Osteocyte (in vitro differentiated cells): ENCODE measurements at regions not wholly inside any gene's neighbourhood (a gene's known extent, or its start where the extent isn't known, plus 50 kb on each side); places are given as distances from the start of the nearest gene placed in this dataset.

ENCODE experiments used
- DNase-seq: peaks from one replicate; pipeline ENCODE4 v3.0.0; 2021; ENCODE audit warnings: mixed read lengths; ENCODE audit not compliant: unreplicated experiment; ENCODE audit errors: extremely low spot score
- H3K27ac Mint-ChIP-seq: one replicate; pipeline ENCODE4 v1.8.0; 2021; ENCODE audit warnings: mild to moderate bottlenecking, mixed read lengths; ENCODE audit not compliant: unreplicated experiment
- H3K27me3 Mint-ChIP-seq: one replicate; pipeline ENCODE4 v1.8.0; 2021; ENCODE audit warnings: mixed read lengths; ENCODE audit not compliant: unreplicated experiment
- H3K36me3 Mint-ChIP-seq: one replicate; pipeline ENCODE4 v1.8.0; 2021; ENCODE audit warnings: mixed read lengths; ENCODE audit not compliant: unreplicated experiment
- H3K4me1 Mint-ChIP-seq: one replicate; pipeline ENCODE4 v1.8.0; 2021; ENCODE audit warnings: mixed read lengths; ENCODE audit not compliant: unreplicated experiment
- H3K4me3 Mint-ChIP-seq: one replicate; pipeline ENCODE4 v1.8.0; 2021; ENCODE audit warnings: mild to moderate bottlenecking, moderate library complexity, mixed read lengths; ENCODE audit not compliant: unreplicated experiment
- H3K9me3 Mint-ChIP-seq: one replicate; pipeline ENCODE4 v1.8.0; 2021; ENCODE audit warnings: mixed read lengths; ENCODE audit not compliant: unreplicated experiment
- CTCF ChIP-seq: fragments of 200-600 bp; sonication (generic); IDR thresholded peaks from 2 replicates; pipeline ENCODE4 v1.5.0; 2021; ENCODE audit warnings: antibody characterized with exemption, mild to moderate bottlenecking, moderate library complexity

DNA sequence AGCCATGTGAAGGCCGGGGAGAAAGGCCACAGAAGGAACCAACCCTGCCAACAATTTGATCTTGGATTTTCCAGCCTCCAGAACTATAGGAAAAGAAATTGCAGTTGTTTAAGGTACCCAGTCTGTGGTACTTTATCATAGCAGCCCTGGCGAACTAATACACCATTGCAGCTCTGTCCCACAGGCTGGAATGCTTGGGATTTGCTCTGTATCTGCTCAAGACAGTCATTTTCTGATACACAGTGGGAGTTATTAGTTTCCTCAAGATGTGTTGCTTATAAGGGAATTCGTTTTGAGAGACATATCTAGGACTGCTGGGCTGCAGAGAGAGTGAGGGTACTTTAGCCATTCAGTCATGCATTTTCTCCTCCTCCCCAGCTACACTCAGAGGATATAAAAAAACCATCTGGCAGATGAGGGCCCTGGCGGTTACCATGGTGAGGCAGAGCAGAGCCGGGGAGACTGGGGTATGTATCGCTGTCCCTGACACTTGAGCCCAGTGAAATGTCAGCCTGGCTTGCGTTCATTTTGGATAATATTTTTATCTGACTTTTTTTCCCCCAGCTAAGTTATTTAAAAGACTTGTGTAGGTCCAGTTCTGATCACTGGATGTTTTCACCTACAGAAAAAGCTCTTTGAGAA is 104.6 kb downstream of the DIRAS3 start:
- no peak for TF ChIP-seq CTCF
- Mint-ChIP-seq H3K4me1 (peaks cover 20% of the 10 kb centered on the region), H3K27ac (no peak overlapping the region), H3K4me3 (no peak overlapping the region), H3K36me3 (no peaks in the 10 kb centered on the region), H3K9me3 (no peaks in the 10 kb centered on the region), H3K27me3 (no peaks in the 10 kb centered on the region)
- no peak for DNase-seq

DNA sequence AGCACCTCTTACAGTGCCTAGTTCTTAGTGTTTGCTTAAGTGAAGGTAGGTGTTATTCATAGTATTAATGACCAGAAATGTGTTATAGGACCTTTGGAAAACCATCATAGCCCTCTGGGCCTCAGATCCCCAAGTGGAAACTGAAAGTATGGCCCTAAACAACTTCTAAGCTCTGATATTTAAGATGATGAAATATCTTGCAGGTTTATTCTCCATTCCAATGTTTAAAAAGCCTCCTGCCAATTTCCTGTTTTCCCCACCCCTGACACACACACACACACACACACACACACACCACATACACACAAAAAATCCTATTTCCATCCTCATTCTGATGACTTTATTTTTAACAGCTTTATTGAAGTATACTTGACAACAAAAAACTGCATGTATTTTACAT is 108.2 kb downstream of the DIRAS3 start:
- DNase-seq, result no peak
- no peaks in the 10 kb centered on the region for H3K9me3 Mint-ChIP-seq
- no peak for TF ChIP-seq CTCF
- H3K27me3 Mint-ChIP-seq, result no peaks in the 10 kb centered on the region
- no peaks in the 10 kb centered on the region for H3K36me3 Mint-ChIP-seq
- no peak overlapping the region for H3K27ac Mint-ChIP-seq
- H3K4me1 Mint-ChIP-seq, result peaks cover 26% of the 10 kb centered on the region
- no peak overlapping the region for H3K4me3 Mint-ChIP-seq

GRCh38 chr1:67941746-67942145 is 108.5 kb upstream of the GNG12 start:
- peaks cover 23% of the 10 kb centered on the region for H3K4me1 Mint-ChIP-seq
- no peaks in the 10 kb centered on the region for H3K36me3 Mint-ChIP-seq
- DNase-seq, result no peak
- H3K9me3 Mint-ChIP-seq, result no peaks in the 10 kb centered on the region
- H3K4me3 Mint-ChIP-seq, result no peak overlapping the region
- no peaks in the 10 kb centered on the region for H3K27me3 Mint-ChIP-seq
- no peak for TF ChIP-seq CTCF
- no peak overlapping the region for H3K27ac Mint-ChIP-seq

DNA sequence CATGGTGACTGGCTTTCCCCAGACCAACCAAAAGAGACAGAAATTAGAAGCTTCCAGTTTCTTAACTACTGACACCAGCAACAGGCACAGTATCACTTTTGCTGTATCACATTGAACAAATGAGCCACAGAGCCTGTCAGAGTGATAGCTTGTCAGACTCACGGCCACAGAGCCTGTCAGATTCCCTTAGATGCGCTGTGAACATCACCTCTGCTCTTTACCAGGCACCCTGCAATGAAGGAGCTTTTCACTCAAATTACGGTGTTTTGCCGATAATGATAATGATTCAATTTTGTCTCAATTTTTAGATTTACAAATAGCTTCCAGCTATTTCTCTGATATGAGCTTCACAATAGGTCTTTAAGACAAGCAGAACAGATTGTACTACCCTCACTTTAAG is 107.9 kb upstream of the GNG12 start:
- H3K9me3 Mint-ChIP-seq, result peaks cover 2% of the 10 kb centered on the region
- no peak overlapping the region for H3K27ac Mint-ChIP-seq
- H3K36me3 Mint-ChIP-seq, result no peaks in the 10 kb centered on the region
- H3K4me3 Mint-ChIP-seq, result no peak overlapping the region
- TF ChIP-seq CTCF, result no peak
- DNase-seq, result no peak
- H3K27me3 Mint-ChIP-seq, result no peaks in the 10 kb centered on the region
- H3K4me1 Mint-ChIP-seq, result peaks cover 20% of the 10 kb centered on the region

DNA sequence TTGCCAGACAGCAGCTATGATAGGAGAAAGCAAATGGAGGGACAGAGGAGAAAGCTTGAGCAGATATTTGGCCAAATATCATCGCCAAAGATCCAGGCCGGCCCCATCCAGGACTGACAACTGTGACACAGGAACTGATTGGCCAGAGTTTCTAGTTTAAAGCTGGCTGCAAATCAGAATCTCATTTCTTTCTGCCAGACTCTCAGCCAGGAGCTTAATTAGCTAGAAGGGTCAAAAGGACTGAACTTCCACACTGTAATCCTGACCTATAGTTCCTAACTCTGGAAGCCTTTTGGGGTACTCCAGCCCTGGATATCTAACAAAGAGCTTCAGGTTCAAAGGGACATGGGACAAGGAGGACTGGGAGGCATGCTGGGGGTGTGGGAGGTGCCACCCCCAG is 106.7 kb upstream of the GNG12 start:
- DNase-seq, result no peak
- H3K27me3 Mint-ChIP-seq, result no peaks in the 10 kb centered on the region
- peaks cover 17% of the 10 kb centered on the region for H3K4me1 Mint-ChIP-seq
- no peaks in the 10 kb centered on the region for H3K36me3 Mint-ChIP-seq
- H3K27ac Mint-ChIP-seq, result no peak overlapping the region
- peaks cover 3% of the 10 kb centered on the region for H3K9me3 Mint-ChIP-seq
- TF ChIP-seq CTCF, result no peak
- no peak overlapping the region for H3K4me3 Mint-ChIP-seq
